GM21526 (cell line): ENCODE measurements at regions not wholly inside any gene's neighbourhood (a gene's known extent, or its start where the extent isn't known, plus 50 kb on each side); places are given as distances from the start of the nearest gene placed in this dataset.
"Not testable (repeated sequence)": the region's sequence is repeated elsewhere in the genome, so short reads cannot be mapped to it uniquely, and the experiment has no call there.

Experiments used
- ATAC-seq: cut with Tn5 transposase; IDR thresholded peaks from one replicate; pipeline ENCODE4 v1.9.1; 2021; ENCODE audit warnings: moderate library complexity; ENCODE audit not compliant: unreplicated experiment, low FRiP score

DNA sequence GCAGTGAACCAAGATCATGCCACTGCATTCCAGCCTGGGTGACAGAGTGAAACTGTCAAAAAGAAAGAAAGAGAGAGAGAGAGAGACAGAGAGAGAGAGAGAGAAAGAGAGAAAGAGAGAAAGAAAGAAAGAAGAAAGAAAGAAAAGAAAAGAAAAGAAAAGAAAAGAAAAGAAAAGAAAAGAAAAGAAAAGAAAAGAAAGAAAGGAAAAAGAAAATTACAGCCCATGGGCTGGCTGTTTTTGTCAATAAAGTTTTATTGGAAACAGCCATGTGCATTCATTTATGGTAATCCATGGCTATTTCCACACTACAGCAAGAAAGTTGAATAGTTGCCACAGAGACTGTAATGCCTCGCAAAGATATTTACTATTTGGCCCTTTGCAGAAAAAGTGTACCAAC, 103.2 kb upstream of the MED13L start:
- not testable (repeated sequence) for ATAC-seq

DNA sequence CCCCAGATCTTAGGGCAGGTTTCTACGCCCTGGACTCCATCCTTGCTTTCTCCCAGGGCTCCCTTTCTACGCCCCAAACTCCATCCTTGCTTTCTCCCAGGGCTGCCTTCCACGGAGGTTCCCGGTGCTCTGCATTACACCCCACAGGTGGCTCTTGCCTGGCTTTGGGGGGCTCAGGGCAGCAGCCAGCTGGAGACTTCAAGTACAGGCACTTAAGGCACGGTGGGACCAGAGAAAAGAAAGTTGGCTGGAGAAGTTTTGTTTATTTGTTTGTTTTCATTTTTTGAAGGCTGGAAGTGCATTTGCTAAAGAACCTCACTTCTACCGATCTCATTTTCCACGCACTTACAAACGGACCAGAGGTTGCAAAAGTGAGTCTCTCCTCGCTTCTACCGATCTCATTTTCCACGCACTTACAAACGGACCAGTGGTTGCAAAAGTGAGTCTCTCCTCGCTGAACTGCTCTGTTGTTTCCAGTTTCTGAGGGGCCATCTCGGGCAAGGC, 103.8 kb upstream of the MED13L start:
- ATAC-seq = no peak

DNA sequence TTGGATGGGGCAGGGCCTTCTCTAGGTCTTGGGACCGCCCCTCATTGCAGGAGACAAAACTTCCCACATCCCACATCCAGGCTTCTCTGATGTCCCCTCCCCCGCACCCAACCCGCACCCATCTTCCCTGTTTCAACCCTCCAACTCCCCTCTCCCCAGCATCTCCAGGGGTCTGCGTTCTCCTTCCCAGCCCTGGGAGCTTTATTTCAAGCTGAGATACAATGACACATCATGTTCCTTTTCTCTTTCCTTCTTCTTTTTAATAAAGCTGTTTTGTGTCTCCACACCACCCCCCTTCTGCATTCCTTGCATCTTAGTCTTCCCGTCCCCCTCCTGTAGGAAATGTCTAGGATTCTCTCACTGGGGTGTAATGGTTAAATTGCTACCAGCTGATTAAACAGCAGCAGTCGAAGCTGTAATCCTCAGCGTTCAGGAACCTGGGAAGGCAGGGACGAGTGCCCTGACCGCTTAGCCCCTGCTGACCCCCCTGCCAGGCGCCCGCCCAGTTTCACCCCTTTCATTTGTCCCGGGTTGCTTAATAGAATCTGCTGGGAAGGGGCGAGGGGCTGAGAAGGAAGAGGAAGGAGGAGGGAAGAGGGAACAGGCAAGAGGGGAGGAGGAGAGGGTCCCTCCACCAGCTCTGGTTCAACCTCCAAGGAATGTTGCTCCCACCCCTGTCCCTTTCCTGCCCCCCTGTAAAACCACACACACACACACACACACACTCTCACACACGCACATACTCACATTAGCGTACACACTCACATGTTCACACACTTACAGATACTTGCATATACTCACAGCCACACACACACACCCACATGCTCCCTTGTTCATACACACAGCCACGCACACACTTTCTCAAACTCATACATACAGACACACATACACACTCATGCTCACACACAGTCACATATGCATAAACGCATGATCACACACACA, 104.5 kb upstream of the MED13L start:
- ATAC-seq = no peak

DNA sequence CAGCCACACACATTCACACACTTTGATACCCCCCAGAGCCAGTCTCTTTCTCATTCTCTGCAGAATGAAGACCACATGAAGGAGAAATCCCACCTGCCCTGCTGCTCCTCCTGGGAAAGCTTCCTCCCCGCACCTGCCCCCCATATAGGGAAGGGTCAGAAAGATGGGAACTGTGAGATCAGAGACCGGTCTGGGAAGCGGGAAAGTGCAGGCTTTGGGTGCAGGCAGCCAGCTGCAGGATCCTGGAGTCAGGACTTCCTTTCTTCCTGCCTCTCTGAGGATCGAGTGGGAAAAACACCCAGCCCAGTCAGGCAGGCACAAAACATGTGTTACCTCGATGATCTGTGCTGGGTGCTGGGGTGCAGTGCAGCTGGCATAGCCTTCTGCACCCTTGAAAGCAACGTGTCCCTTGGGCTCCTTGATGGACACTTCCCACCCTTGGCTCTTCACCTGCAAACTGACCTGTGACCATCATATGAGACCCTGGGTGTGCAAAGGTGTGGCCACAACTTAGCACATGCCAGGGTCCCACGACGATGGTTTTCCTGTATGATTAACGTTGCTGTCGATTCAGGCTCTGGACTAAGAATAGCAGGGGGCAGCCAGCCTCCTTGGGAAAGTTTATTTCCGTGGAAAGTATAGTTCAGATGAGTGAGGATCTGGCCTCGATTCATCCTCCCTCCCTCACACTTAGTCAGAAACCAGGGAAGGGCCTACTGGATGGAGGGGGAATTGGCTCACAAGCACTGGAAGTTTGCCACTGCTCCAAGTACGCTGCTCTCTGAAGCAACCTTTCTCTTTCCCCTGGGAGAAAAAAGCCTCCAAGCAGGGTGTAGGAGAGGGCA, 105.4 kb upstream of the MED13L start:
- ATAC-seq = no peak

DNA sequence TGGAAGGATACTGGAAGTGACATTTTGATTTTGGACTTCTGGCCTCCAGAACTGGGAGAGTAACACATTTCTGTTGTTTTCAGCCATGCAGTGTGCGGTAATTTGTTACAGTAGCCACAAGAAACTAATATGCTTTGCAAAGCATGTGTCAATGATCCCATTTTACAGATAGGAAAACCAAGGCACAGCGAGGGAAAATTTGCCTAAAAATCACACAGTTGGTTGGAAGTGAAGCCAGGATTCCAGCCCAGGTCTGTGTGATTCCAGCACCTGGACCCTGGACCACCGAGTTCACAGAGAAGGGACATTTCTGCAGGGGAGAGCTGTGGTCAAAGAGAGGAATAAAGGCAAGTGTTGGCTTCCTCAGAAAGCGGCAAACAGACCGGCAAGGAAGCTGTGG, 106.7 kb upstream of the MED13L start:
- no peak for ATAC-seq

DNA sequence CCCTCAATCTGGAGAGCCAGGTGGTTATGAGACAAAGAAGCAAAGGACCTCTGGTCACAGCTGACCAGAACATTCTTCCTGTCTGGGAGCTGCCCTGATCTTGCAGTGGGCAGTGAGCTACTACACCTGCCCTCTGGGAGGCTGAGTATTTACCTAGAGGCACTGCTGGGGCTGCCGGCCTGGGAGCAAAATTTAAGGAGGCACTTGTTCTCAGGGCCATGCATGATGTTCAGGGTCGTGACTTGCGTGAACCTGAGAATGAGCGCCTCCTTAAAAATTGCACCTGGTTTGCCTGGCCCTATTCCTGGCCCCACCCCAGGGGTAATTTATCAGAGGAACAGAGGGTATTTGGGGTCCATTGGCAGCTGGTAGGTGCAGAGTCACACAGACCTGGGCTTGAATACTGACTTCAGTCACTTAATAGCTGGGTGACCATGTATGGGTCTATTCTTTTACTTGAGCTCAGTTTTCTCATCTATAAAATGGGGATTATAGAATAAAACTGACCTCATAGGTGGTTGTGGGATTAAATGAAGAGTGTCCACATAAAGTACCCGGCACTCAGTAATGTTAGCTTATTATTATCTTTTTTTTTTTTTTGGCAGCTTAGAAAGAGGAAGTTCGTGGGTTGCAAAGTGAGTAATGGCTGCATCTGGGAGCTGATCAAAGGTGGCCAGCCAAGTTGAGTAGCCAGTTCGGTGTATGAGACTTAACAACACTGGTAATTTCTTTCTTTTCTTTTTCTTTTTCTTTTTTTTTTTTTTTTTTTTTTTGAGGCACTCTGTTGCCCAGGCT, 107.4 kb upstream of the MED13L start:
- no peak for ATAC-seq

DNA sequence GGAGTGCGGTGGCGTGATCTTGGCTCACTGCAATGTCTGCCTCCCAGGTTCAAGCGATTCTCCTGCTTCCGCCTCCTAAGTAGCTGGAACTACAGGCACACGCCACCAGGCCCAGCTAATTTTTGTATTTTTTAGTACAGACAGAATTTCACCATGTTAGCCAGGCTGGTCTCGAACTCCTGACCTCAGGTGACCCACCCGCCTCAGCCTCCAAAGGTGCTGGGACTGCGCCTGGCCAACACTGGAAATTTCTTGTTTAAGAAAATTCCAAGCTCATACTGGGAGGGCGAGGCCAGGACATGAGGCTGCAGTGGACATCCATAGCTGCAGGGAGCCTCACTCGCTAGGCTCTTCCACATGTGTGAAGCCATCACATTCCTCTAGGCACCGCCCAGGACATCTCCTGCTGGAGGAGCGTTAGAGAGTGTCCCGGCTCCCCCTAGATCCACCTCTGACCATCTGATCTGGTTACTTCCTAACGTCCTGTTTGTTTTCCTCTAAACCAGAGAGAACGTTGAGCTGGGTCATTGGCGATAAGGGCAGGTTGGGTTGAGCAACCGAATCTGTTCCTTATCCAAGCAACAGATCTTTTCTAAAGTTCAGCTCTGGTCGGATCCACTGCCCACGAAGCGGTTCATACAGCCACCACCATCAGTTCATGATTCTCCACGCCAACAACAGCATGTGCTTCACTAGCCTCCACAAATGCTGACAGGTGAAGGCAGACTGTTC, 108.2 kb upstream of the MED13L start:
- no peak for ATAC-seq

DNA sequence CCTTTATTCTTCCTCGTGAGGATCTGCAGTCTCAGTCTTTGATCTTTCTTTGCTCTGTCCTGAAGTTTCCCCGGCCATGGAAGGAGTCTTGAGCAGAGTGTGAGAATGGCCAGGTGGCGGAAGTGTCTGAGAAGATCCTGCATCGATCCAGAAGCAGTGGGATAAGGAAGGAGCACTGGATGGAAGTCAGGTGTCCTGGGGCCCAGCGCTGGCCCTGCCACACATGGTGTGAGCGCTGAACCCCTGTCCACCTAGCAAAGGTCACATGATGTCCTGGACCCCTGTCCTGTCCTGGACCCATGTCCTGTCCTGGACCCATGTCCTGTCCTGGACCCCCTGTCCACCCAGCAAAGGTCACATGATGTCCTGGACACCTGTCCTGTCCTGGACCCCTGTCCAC, 111.8 kb upstream of the MED13L start:
- no peak for ATAC-seq

DNA sequence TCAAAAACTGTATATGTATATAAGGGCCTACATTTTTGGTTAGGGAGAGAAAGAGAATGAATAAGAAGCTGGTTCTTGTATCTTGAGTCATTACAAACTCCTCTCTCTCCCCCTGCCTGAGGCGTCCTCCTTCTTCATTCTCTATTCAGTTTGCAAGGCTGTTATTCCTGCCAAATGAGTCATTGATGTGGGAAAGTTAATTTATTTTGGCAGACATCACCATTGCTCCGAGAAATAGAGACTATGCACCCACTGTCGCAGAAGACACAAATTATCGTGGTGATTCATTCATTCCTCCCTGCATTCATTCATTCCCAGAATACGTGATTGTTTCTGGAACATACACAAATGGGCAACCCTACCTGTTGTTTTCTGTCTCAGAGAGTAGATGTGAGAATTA, 112.5 kb upstream of the MED13L start:
- ATAC-seq = no peak

DNA sequence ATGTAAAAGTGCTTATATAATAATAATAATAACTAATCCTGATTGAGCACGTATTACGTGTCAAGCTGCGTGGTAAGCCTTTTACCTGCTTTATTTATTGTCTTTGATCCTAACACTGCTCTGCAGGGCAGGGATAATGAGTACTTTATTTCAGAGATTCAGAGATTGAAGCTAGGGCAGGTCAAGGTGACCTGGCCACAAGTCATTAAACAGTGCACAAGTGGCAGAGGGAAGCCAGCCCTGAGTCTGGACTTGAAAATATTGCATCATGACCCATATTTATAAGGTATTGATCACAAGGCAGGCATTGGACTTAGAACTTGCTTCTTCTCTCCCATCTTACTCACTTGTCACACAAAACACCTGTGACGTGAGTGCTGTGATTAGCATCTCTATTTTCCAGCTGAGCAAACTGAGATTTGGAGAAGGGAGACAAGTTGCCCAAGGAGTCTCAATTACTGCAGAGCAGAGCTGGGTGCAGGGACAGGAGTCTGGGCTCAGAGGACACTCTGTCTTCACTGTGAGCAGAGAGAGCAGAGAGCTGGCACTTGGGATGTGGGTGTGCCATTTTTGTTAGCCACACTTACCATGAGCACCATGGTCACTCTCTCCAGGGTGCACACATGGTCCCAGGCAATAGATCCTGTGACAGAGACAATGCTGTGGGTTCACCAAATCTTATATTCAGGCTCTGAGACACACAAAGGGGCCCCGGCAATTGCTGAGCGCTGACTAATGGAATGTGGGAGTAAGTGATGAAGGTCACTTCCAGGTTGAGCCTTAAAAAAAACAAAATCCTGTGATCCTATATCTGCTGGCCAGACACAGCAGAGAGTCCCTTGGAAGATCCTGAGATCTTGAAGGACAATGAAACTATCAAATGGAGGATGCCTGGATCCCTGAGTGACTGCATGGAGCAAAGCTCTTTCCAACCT, 113.2 kb upstream of the MED13L start:
- no peak for ATAC-seq

DNA sequence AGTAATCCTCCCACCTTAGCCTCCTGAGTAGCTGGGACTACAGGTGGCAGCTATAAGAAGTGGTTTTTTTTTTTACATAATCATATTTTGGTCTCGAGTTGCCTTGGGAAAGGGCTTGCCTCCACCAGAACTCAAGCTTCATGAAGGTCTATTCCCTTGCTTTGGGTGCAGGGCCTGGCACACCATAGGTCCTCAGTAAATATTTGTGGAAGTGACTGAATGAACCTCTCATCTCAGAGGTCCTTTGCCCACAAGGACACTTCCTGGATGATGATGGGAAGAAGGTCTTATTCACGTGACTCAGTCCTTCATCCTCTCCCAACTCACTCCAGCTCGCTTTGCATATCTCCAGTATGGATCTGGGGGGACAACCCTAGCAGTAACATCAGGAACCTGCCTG, 114.0 kb upstream of the MED13L start:
- ATAC-seq = no peak

DNA sequence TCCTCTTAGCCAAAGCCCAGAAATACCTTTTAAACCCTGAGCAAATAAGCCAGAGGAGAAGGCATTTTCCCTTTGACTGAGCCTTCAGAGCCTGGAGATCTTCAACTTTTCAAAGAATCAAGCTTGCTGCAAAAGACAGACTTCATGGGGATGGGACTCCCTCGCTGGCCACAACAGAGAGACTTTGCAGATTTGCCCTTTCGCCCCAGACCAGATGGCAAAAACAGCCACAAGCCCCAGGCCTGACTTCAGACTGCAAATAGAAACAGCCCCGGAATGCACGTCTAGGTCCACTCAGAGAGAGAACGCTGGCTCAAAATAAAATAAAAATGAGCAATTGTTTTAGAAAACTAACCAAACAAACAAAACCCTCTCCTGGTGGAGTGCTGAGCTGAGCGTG, 114.6 kb upstream of the MED13L start:
- ATAC-seq = no peak

DNA sequence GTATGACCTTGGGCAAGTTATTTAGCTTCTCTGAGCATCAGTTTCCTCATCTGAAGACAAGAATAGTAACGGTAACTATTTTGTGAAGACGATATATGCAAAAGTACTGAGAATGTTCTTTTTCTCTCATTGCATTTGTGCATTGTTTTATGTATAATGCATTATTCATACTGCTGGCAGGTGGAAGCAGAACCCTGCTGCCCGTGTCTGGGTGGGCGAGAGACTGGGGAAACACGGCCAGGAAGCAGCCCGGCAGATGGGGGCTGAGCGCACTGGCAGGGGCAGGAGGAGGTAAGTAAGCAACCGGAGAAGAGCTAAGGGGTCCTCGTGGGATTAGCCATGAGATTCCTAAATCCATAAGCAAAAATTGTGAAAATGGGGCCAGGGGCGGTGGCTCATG, 115.8 kb upstream of the MED13L start:
- ATAC-seq = no peak

DNA sequence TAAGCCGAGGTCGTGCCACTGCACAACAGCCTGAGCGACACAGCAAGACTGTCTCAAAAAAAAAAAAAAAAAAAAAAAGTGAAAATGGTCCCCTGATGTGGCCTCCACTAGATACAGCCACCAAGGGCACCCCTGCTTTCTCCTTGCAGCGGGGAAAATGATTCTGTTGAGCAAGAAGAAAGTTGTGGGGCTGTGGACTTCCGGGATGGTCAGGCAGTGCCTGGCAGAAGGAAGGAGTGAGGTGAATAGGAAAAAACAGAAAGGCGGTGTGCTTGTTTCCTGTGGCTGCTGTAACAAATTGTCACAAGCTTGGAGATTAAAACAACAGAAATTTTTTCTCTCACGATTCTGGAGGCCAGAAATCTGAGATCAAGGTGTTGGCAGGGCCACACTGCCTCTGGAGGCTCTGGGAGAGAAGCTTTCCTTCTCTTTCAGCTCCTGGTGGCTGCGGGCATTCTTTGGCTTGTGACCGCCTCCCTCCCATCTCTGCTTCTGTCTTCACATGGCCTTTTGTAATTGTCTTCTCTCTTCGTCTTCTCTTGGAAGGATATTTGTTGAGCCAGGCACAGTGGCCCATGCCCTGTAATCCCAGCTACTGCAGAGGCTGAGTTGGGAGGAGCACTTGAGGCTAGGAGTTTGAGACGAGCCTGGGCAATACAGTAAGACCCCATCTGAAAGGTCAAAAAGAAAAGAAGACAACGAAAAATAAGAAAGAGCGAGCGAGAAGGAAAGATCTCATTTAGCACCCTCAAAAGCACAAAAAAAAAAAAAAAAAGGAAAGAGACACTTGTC, 116.6 kb upstream of the MED13L start:
- no peak for ATAC-seq

DNA sequence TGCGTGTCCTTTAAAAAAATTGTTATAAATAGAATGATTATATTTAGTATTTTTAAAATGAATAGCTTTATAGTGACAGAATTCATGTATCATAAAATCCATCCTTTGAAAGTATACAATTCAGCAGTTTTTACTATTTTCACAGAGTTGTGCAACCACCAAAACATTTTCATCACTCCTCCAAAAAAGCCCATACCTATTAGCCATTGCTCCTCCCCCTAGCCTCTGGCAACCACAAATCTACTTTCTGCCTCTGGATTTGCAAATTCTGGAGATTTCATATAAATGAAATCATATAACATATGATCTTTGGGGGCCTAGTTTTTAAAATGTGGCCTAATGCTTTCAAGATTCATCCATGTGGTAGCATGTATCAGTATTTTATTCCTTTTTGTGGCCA, 117.9 kb upstream of the MED13L start:
- no peak for ATAC-seq

DNA sequence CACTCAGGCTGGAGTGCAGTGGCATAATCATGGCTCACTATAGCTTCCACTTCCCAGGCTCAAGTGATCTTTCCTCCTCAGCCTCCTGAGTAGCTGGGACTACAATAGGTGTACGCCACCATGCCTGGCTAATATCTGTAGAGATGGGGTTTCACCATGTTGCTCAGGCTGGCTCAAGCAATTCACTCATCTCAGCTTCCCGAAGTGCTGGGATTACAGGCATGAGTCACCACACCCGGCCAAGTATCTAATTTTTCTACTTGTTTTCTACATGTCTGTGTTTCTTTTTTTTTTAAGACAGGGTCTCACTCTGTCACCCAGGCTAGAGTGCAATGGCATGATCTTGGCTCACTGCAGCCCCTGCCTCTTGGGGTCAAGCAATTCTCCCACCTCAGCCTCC, 119.7 kb upstream of the MED13L start:
- ATAC-seq = no peak

DNA sequence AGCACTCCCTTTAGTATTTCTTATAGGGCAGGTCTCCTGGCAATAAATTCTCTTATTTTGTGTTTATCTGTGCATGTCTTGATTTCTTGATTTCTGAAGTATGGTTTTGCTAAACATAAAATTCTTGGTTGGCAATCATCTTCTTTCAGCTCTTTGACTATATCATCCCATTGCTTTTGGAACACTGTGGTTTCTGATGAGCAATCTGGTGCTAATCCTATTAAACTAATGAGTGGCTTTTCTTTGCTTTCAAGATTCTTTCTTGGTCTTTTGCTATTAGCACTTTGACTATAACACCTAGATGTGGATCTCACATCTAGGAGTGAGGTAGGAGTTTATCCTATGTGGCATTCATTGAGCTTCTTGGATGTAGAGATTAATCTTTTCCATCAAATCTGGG, 120.7 kb upstream of the MED13L start:
- no peak for ATAC-seq

DNA sequence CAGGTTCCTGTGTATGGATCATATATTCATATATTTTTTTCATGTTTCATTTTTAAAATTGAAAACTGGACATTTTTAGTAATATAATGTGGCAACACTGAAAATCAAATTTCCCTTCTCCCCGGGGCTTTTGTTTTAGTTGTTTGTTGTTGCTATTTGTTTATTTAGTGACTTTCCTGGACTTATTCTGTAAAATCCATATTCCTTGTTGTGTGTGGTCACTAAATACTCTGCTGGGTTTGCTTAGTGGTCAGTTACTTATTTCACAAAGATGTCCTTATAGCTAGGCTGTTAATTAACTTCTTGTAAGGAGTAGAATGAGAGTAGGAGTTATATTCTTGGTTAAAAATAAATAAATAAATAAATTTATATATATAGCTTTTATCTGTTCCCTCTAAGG, 121.6 kb upstream of the MED13L start:
- ATAC-seq = no peak
